Hepatocyte (in vitro differentiated cells): ENCODE measurements at regions not wholly inside any gene's neighbourhood (a gene's known extent, or its start where the extent isn't known, plus 50 kb on each side); places are given as distances from the start of the nearest gene placed in this dataset.

ENCODE experiments used
- DNase-seq: peaks from one replicate; pipeline ENCODE4 v3.0.0-alpha.2; 2016; ENCODE audit warnings: low spot score
- H2AFZ ChIP-seq: fragments of 200-600 bp; sonication (generic); 2 replicates; pipeline ENCODE4 v1.6.0; 2016; ENCODE audit warnings: antibody characterized with exemption, mild to moderate bottlenecking
- H3K27ac ChIP-seq: fragments of 200-600 bp; sonication (generic); 2 replicates; pipeline ENCODE4 v1.5.1; 2016; ENCODE audit warnings: mild to moderate bottlenecking
- H3K27me3 ChIP-seq: fragments of 200-600 bp; sonication (generic); 2 replicates; pipeline ENCODE4 v1.6.1; 2016
- H3K36me3 ChIP-seq: fragments of 200-600 bp; sonication (generic); replicated peaks from 2 replicates; pipeline ENCODE4 v1.5.1; 2016; ENCODE audit warnings: low read depth; ENCODE audit not compliant: insufficient read depth
- H3K4me1 ChIP-seq: fragments of 200-600 bp; sonication (generic); 2 replicates; pipeline ENCODE4 v1.5.1; 2016; ENCODE audit warnings: mild to moderate bottlenecking, moderate library complexity; ENCODE audit not compliant: insufficient read depth
- H3K4me2 ChIP-seq: fragments of 200-600 bp; sonication (generic); 2 replicates; pipeline ENCODE4 v1.6.0; 2016
- H3K4me3 ChIP-seq: fragments of 200-600 bp; sonication (generic); 2 replicates; pipeline ENCODE4 v1.5.1; 2016; ENCODE audit warnings: mild to moderate bottlenecking
- H3K79me2 ChIP-seq: fragments of 200-600 bp; sonication (generic); 2 replicates; pipeline ENCODE4 v1.6.0; 2017; ENCODE audit warnings: mild to moderate bottlenecking
- H3K9me2 ChIP-seq: fragments of 200-600 bp; sonication (generic); replicated peaks from 2 replicates; pipeline ENCODE4 v1.6.0; 2017; ENCODE audit warnings: mild to moderate bottlenecking; ENCODE audit not compliant: insufficient read depth
- H3K9me3 ChIP-seq: fragments of 200-600 bp; sonication (generic); 2 replicates; pipeline ENCODE4 v1.5.1; 2016; ENCODE audit warnings: low read depth, mild to moderate bottlenecking
- H4K20me1 ChIP-seq: fragments of 200-600 bp; sonication (generic); 2 replicates; pipeline ENCODE4 v1.6.0; 2016; ENCODE audit warnings: mild to moderate bottlenecking; ENCODE audit not compliant: insufficient read depth, poor library complexity, severe bottlenecking
- CTCF ChIP-seq: fragments of 200-600 bp; sonication (generic); IDR thresholded peaks from 2 replicates; pipeline ENCODE4 v1.5.1; 2016; ENCODE audit warnings: antibody characterized with exemption, mild to moderate bottlenecking; ENCODE audit not compliant: poor library complexity
- EZH2 ChIP-seq: fragments of 200-600 bp; sonication (generic); IDR thresholded peaks from 2 replicates; pipeline ENCODE4 v1.6.1; 2016; ENCODE audit warnings: antibody characterized with exemption, mild to moderate bottlenecking, borderline replicate concordance
- EZH2phosphoT487 ChIP-seq: fragments of 200-600 bp; sonication (generic); IDR thresholded peaks from one replicate; pipeline ENCODE4 v1.6.1; 2018; ENCODE audit warnings: antibody characterized with exemption, mild to moderate bottlenecking, low read depth, moderate library complexity; ENCODE audit not compliant: unreplicated experiment, severe bottlenecking
- WGBS: methylation state at CpG from one replicate; pipeline ENCODE4 v1.1.6; 2016; ENCODE audit warnings: low lambda C conversion rate; ENCODE audit errors: missing lambda C conversion rate; 5-methylcytosine and 5-hydroxymethylcytosine counted together

- TF ChIP-seq EZH2phosphoT487 (no peak), EZH2 (no peak), CTCF (no peak)
- Histone ChIP-seq H3K4me3 (no peak overlapping the region), H4K20me1 (no peaks in the 10 kb centered on the region), H3K27ac (no peak overlapping the region), H2AFZ (no peak overlapping the region), H3K36me3 (no peaks in the 10 kb centered on the region), H3K4me1 (no peaks in the 10 kb centered on the region), H3K79me2 (no peaks in the 10 kb centered on the region), H3K9me3 (no peaks in the 10 kb centered on the region), H3K27me3 (peaks cover 3% of the 10 kb centered on the region), H3K4me2 (no peak overlapping the region), H3K9me2 (no peaks in the 10 kb centered on the region)
- DNase-seq, result no peak
- WGBS, result 85% methylated on average over 28 of the region's 28 CpGs
Observed at GRCh38 chr17:79233916-79234551, 159.4 kb downstream of the ENGASE start.

GRCh38 chr17:79232957-79233356 is 158.3 kb downstream of the ENGASE start:
- H3K4me2 ChIP-seq, result no peak overlapping the region
- TF ChIP-seq EZH2phosphoT487 (no peak), EZH2 (no peak), CTCF (no peak)
- no peaks in the 10 kb centered on the region for H4K20me1 ChIP-seq
- H3K79me2 ChIP-seq, result no peaks in the 10 kb centered on the region
- H3K9me2 ChIP-seq, result no peaks in the 10 kb centered on the region
- WGBS, result 89% methylated on average over 5 of the region's 5 CpGs
- no peak overlapping the region for H2AFZ ChIP-seq
- no peak overlapping the region for H3K4me3 ChIP-seq
- DNase-seq, result no peak
- no peaks in the 10 kb centered on the region for H3K4me1 ChIP-seq
- H3K27ac ChIP-seq, result no peak overlapping the region
- H3K27me3 ChIP-seq, result peaks cover 3% of the 10 kb centered on the region
- no peaks in the 10 kb centered on the region for H3K36me3 ChIP-seq
- no peaks in the 10 kb centered on the region for H3K9me3 ChIP-seq

GRCh38 chr17:79231766-79232287 is 157.2 kb downstream of the ENGASE start:
- no peaks in the 10 kb centered on the region for H4K20me1 ChIP-seq
- WGBS, result 86% methylated on average over 10 of the region's 10 CpGs
- no peak overlapping the region for H3K4me3 ChIP-seq
- no peak overlapping the region for H2AFZ ChIP-seq
- peaks cover 3% of the 10 kb centered on the region for H3K27me3 ChIP-seq
- H3K4me1 ChIP-seq, result no peaks in the 10 kb centered on the region
- no peak overlapping the region for H3K4me2 ChIP-seq
- H3K79me2 ChIP-seq, result no peaks in the 10 kb centered on the region
- H3K9me2 ChIP-seq, result no peaks in the 10 kb centered on the region
- no peak for TF ChIP-seq EZH2phosphoT487
- TF ChIP-seq EZH2, result no peak
- TF ChIP-seq CTCF, result no peak
- no peaks in the 10 kb centered on the region for H3K36me3 ChIP-seq
- no peaks in the 10 kb centered on the region for H3K9me3 ChIP-seq
- H3K27ac ChIP-seq, result no peak overlapping the region
- DNase-seq, result no peak
